Fibroblast of the aortic adventitia (primary cell): ENCODE measurements at regions not wholly inside any gene's neighbourhood (a gene's known extent, or its start where the extent isn't known, plus 50 kb on each side); places are given as distances from the start of the nearest gene placed in this dataset.

ENCODE experiments used
- DNase-seq: peaks from one replicate; pipeline ENCODE4 v3.0.0-alpha.2; 2010; ENCODE audit warnings: low read depth
- H3K4me3 ChIP-seq: 2 replicates; pipeline ENCODE4 v1.5.1; 2011; ENCODE audit warnings: low read depth, mild to moderate bottlenecking, control low read depth, low read length, moderate library complexity
- TF ChIP-seq, protein P1 (sequence below): IDR thresholded peaks from 2 replicates; pipeline ENCODE4 v1.5.1; 2011; ENCODE audit warnings: mild to moderate bottlenecking, low read length, control low read depth, inconsistent platforms; ENCODE audit not compliant: insufficient read depth

DNA sequence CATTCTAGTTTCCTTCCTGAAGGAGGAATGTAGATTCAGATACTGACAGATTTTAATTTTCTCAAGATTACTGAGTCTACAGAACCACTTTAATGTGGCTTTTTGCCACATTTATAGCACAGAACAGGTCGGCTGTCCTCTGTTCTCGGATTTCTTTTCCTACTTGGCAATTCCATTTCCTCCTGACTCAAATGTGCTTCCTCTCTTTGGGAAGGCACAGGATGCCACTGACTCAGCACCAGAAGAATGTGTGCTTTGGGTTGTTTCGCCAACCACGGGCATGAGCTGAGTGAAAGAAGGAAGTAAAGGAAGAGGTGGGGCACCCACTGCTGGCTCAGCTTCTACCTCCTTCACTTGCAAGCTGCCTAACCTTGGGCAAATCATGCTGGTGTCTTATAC lies 970.6 kb upstream of the ACVR2A start:
- DNase-seq: peak; percentile 59
- TF ChIP-seq, protein P1, sequence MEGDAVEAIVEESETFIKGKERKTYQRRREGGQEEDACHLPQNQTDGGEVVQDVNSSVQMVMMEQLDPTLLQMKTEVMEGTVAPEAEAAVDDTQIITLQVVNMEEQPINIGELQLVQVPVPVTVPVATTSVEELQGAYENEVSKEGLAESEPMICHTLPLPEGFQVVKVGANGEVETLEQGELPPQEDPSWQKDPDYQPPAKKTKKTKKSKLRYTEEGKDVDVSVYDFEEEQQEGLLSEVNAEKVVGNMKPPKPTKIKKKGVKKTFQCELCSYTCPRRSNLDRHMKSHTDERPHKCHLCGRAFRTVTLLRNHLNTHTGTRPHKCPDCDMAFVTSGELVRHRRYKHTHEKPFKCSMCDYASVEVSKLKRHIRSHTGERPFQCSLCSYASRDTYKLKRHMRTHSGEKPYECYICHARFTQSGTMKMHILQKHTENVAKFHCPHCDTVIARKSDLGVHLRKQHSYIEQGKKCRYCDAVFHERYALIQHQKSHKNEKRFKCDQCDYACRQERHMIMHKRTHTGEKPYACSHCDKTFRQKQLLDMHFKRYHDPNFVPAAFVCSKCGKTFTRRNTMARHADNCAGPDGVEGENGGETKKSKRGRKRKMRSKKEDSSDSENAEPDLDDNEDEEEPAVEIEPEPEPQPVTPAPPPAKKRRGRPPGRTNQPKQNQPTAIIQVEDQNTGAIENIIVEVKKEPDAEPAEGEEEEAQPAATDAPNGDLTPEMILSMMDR: no peak

GRCh38 chr2:146873646-146874259 lies 971.1 kb upstream of the ACVR2A start:
- TF ChIP-seq, protein P1: no peak
- no peak for DNase-seq
- no peak overlapping the region for H3K4me3 ChIP-seq

More for the DNA sequence above, 970.6 kb upstream of the ACVR2A start:
- H3K4me3 ChIP-seq: no peak overlapping the region

GRCh38 chr2:146873056-146873455 lies 971.8 kb upstream of the ACVR2A start:
- DNase-seq: no peak
- H3K4me3 ChIP-seq: no peak overlapping the region
- TF ChIP-seq, protein P1: no peak

GRCh38 chr2:146870691-146871090 lies 974.1 kb upstream of the ACVR2A start:
- no peak for DNase-seq
- no peak overlapping the region for H3K4me3 ChIP-seq
- TF ChIP-seq, protein P1: no peak

GRCh38 chr2:146869328-146869727 lies 975.5 kb upstream of the ACVR2A start:
- TF ChIP-seq, protein P1: no peak
- H3K4me3 ChIP-seq: no peak overlapping the region
- DNase-seq: no peak

- DNase-seq: no peak
- no peak overlapping the region for H3K4me3 ChIP-seq
- TF ChIP-seq, protein P1: no peak
Observed at GRCh38 chr2:146868051-146868450, 976.8 kb upstream of the ACVR2A start.

DNA sequence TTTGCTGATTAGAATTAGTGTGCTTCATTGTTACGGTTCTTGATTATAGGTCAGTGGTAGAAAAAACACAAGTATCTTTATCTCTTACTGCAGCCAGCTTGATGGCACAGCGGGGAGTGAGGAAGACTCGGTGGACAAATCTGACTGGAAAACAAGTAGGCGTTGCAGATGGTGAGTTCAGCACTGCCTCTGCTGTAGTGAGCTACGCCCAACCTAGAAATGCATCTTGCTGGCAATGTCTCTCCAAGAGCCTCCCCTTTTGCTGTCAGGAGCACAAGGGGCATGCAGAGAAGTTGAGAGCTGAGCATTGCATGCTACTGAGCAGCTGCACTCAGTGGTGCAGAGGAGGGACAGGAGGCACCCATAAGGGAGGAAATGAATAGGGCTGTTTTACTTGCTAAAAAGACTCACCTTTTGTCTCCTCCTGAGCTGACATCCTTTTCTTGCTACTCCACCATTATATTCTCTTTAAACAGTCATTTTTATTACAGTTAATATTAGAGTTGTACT lies 977.3 kb upstream of the ACVR2A start:
- H3K4me3 ChIP-seq: no peak overlapping the region
- no peak for DNase-seq
- TF ChIP-seq, protein P1: no peak
